BLaER1 (cell line): ENCODE measurements at regions not wholly inside any gene's neighbourhood (a gene's known extent, or its start where the extent isn't known, plus 50 kb on each side); places are given as distances from the start of the nearest gene placed in this dataset.

Experiments used
- H3K27ac ChIP-seq: shearing (Covaris generic); formaldehyde crosslinking; 2 replicates; pipeline ENCODE4 v1.8.1; 2022
- H3K27me3 ChIP-seq: shearing (Covaris generic); formaldehyde crosslinking; 2 replicates; pipeline ENCODE4 v1.8.1; 2022
- H3K36me3 ChIP-seq: shearing (Covaris generic); formaldehyde crosslinking; 2 replicates; pipeline ENCODE4 v1.8.1; 2022
- H3K4me1 ChIP-seq: shearing (Covaris generic); formaldehyde crosslinking; 2 replicates; pipeline ENCODE4 v1.8.1; 2022
- H3K4me2 ChIP-seq: shearing (Covaris generic); formaldehyde crosslinking; 2 replicates; pipeline ENCODE4 v1.8.1; 2022
- H3K4me3 ChIP-seq: shearing (Covaris generic); formaldehyde crosslinking; 2 replicates; pipeline ENCODE4 v1.8.1; 2022
- H3K9ac ChIP-seq: shearing (Covaris generic); formaldehyde crosslinking; 2 replicates; pipeline ENCODE4 v1.8.1; 2022
- H3K9me3 ChIP-seq: shearing (Covaris generic); formaldehyde crosslinking; 2 replicates; pipeline ENCODE4 v1.8.1; 2022
- H4K20me1 ChIP-seq: shearing (Covaris generic); formaldehyde crosslinking; 2 replicates; pipeline ENCODE4 v1.8.1; 2022
- Cebpa-rat ChIP-seq: shearing (Covaris generic); IDR thresholded peaks from 2 replicates; pipeline ENCODE4 v1.8.1; 2022

DNA sequence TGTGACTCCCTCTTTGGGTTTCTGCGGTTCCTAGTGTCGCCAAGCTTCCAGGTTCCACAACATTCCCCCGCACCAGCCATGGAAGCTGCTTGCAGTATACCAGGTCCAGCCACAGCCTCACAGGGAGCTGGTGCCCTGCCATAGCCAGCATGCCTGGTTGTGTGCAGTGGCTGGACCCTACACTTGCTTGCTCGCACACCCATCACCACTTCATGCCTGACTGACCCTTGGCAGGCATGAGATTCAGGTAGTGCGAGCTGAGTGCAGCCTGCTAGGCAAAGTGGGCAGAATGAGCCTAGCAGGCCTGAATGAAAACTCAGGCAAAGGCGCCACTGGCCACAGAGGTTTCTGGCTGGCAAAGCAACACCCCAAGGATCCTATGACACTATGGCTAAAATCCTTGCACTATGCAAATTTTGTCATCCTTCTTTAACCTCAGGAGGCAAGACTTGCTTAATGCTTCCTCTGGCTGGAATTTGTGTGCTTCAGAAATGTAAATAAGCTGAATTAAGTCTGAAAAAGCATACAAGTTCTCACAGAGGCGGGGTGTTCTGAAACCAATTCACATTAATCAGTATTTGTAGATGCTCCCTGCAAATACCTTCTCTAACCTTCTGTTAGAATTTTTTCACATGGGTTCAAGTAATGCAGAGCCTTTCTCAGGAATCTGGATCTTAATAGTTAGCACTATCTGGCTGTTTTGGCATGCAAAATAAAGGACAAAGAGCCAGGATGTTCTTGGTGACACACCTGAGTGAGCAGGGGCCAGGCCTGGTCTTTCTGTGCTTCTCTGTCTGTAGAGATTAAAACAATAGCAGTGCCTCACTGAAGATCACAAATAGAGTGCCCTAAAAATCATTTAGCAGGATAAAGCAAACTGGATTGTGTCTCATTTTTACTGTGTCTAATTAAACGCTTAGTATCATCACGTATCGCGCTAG is 256.9 kb downstream of the GPATCH2 start:
- Histone ChIP-seq H3K9ac (no peak overlapping the region), H3K4me2 (no peak overlapping the region), H4K20me1 (no peaks in the 10 kb centered on the region), H3K4me3 (no peak overlapping the region), H3K36me3 (no peaks in the 10 kb centered on the region), H3K27ac (no peak overlapping the region), H3K27me3 (no peaks in the 10 kb centered on the region), H3K4me1 (no peaks in the 10 kb centered on the region), H3K9me3 (peaks cover 34% of the 10 kb centered on the region)
- no peak for TF ChIP-seq Cebpa-rat

DNA sequence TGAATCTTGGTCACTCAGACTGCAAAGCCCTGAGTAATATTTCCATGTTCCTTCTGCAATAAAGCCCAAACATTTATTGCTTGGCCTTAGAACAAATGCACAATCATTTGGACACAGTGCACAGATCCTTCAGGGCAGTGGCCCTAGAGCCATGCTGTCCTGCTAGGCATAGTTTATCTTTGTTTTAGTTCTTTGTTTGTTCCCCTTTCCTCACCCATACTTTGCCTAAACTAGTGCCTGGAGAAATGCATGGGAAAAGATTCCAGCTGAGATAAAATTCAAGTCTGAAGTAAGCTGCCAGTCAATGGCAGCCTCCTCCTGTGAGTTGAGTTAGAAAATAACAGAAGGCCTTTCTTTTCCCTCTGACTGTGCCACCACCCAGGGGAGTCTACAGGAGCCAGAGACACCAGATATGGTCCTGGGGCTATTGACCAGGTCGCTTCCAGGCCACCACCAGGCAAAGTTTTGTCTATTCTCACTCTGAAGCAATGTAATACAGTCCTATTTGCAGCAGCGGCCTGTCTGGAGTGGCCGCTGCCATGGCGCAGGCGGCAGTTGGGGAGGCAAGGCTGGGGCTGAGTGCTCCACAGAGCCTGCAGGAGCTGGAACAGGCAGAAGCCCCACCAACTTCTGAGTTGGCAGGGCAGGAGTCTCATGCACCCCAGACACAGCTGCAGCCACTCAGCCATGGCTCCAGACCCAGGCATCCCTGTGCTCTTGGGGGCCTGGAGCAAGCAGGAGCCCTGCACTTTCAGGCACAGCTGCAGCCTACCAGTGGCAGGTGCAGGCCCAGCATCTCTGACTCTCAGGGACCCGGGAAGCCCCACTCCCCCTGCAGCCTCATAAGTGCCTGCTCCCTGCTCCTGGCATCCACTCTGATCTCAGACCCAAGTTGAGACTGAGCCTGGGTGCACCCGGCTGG is 258.6 kb downstream of the GPATCH2 start:
- H3K27ac ChIP-seq = no peak overlapping the region
- H3K9me3 ChIP-seq = peaks cover 26% of the 10 kb centered on the region
- H3K4me2 ChIP-seq = no peak overlapping the region
- H3K27me3 ChIP-seq = no peaks in the 10 kb centered on the region
- no peaks in the 10 kb centered on the region for H4K20me1 ChIP-seq
- no peaks in the 10 kb centered on the region for H3K4me1 ChIP-seq
- H3K4me3 ChIP-seq = no peak overlapping the region
- no peak overlapping the region for H3K9ac ChIP-seq
- no peaks in the 10 kb centered on the region for H3K36me3 ChIP-seq
- no peak for TF ChIP-seq Cebpa-rat

DNA sequence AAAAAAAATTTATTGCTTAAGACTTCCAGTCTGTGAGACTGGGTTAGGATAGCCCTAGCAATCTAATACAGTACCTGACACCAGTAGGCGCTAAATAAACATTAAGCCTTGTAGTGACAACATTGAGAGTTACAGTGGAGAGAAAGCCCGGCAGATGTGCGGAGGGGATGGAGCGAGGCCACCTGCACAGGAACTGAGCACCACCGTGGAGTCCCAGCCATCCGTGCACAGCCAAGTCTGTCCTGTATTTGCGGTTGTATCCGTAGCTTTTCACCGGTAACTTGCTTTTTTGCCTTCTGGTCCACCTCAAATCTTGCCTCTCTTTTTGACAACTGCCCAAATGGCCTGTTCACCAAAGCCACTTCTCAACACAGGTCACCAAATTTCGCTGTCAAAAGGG is 260.1 kb downstream of the GPATCH2 start:
- no peak overlapping the region for H3K4me2 ChIP-seq
- H3K36me3 ChIP-seq = no peaks in the 10 kb centered on the region
- H3K4me1 ChIP-seq = no peaks in the 10 kb centered on the region
- H4K20me1 ChIP-seq = no peaks in the 10 kb centered on the region
- H3K9ac ChIP-seq = no peak overlapping the region
- no peak overlapping the region for H3K27ac ChIP-seq
- peaks cover 17% of the 10 kb centered on the region for H3K9me3 ChIP-seq
- no peaks in the 10 kb centered on the region for H3K27me3 ChIP-seq
- no peak for TF ChIP-seq Cebpa-rat
- H3K4me3 ChIP-seq = no peak overlapping the region

DNA sequence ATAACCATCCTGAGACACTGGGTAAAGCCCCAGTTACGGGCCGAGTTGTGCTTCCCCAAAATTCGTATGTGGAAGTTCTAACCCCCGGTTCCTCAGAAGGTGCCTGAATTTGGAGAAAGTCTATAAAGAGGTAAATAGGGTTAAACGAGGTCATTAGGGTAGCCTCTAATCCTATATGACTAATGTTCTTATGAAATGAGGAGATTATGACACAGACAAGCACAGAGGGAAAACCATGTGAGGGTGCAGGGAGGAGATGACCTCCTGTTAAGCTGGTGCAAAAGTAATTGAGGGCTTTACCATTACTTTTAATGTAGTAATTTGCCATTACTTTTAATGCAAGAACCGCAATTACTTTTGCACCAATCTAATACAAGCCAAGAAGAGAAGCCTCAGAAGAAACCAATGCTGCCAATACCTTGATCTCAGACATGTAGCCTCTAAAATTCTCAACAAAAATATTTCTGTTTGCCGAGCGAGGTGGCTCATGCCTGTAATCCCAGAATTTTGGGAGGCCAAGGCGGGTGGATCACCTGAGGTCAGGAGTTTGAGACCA is 260.8 kb downstream of the GPATCH2 start:
- no peak overlapping the region for H3K4me3 ChIP-seq
- H3K27ac ChIP-seq = no peak overlapping the region
- H3K4me1 ChIP-seq = no peaks in the 10 kb centered on the region
- H3K9me3 ChIP-seq = peaks cover 17% of the 10 kb centered on the region
- H4K20me1 ChIP-seq = no peaks in the 10 kb centered on the region
- H3K27me3 ChIP-seq = no peaks in the 10 kb centered on the region
- H3K36me3 ChIP-seq = no peaks in the 10 kb centered on the region
- no peak overlapping the region for H3K9ac ChIP-seq
- H3K4me2 ChIP-seq = no peak overlapping the region
- TF ChIP-seq Cebpa-rat = no peak

DNA sequence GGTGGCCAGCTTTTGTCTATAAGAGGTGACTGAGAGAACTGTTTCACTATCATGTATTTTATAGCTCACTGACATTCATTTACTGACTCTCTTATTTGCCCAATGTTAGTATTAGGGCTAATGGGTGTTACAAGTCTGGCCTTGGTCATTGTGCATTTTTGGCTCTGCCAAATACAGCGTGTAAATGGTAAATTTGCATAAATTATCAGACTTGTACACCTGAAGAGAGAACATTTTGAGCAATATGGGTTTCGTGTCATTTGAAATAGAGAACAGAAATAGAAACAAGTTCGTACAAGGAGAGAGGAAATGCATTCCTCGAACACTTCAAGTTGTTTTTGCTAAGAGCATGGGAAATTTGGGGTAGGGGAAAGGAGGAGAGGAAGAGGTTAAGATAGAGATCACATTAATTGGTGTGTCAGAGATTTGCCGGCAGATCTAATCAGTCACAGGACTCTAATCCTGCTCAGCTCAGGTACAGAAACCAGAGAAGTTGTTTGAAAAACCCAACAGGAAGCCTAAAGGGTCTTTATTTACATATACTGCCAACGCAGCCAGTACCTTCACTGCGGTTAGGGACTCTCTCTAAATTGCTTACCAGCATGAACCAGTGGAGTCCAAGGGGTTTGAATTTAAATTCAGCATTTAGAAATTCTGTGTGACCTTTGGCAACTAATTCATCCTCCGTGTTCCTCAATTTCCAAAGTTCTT is 261.5 kb downstream of the GPATCH2 start:
- no peak overlapping the region for H3K27ac ChIP-seq

DNA sequence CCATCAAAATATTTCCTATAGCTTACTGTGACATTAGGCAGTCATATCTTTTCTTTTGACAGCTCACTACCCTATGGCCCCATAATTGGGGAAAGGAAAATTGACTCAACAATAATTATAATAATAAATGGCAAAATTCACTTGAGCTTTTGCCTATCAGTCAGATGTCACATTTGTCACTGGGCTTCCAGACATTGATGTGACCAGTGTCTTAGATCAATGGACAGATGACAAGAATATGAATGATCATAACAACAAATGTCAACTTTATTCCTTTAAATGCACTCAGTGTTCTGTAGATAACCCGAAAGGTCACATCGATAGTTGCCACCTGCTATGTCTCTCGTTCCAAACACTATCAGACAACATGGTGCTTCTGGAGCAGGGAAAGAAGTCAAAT is 266.7 kb downstream of the GPATCH2 start:
- Histone ChIP-seq H3K4me2 (no peak overlapping the region), H3K27ac (no peak overlapping the region), H3K4me1 (no peaks in the 10 kb centered on the region), H3K4me3 (no peak overlapping the region), H3K9ac (no peak overlapping the region), H3K9me3 (no peaks in the 10 kb centered on the region), H4K20me1 (no peaks in the 10 kb centered on the region), H3K36me3 (no peaks in the 10 kb centered on the region), H3K27me3 (no peaks in the 10 kb centered on the region)
- no peak for TF ChIP-seq Cebpa-rat

More for the DNA sequence above, 261.5 kb downstream of the GPATCH2 start:
- Histone ChIP-seq H3K9ac (no peak overlapping the region), H3K27me3 (no peaks in the 10 kb centered on the region), H4K20me1 (no peaks in the 10 kb centered on the region), H3K36me3 (no peaks in the 10 kb centered on the region), H3K4me1 (no peaks in the 10 kb centered on the region), H3K4me3 (no peak overlapping the region), H3K9me3 (peaks cover 17% of the 10 kb centered on the region), H3K4me2 (no peak overlapping the region)
- no peak for TF ChIP-seq Cebpa-rat

DNA sequence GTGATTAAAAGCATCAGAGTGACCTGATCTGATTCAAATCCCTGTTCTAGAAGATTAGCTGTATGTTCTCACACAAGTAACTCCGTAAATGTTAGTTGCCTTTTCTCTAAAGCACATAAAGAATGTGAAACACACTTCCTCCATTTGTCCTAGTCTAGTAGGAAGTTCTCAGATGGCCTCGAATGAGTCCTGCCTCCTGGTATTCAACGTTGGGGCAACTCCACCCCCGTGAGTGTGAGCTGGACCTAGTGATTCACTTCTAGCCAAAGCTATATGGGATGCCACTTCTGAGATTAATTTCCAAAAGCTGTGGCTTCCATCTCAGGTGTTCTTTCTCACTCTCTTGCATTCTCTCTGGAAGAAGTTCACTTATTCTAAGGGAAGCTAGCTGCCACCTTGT is 267.6 kb downstream of the GPATCH2 start:
- no peak overlapping the region for H3K9ac ChIP-seq
- no peak overlapping the region for H3K27ac ChIP-seq
- no peaks in the 10 kb centered on the region for H4K20me1 ChIP-seq
- no peaks in the 10 kb centered on the region for H3K9me3 ChIP-seq
- H3K27me3 ChIP-seq = no peaks in the 10 kb centered on the region
- H3K36me3 ChIP-seq = no peaks in the 10 kb centered on the region
- no peaks in the 10 kb centered on the region for H3K4me1 ChIP-seq
- TF ChIP-seq Cebpa-rat = no peak
- no peak overlapping the region for H3K4me2 ChIP-seq
- no peak overlapping the region for H3K4me3 ChIP-seq

DNA sequence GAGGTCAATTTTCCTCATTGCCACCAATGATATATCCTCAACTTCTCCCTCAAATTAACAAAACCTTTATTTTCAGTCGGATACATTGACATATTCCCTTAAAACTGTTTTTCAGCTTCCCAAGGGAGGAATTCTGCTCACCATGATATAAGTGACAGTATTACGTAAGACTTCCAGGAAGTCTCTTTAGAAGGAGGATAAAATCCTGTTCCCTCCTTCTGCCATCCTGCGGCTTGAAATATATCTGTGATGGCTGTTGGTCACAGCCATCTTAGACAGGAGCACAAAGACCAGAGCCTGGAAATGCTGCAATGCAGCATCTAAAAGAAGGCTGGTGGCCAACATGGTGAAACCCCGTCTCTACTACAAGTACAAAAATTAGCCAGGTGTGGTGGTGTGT is 270.4 kb downstream of the GPATCH2 start:
- TF ChIP-seq Cebpa-rat = peak; percentile 43; the same call in 1 of the 2 replicates
- Histone ChIP-seq H3K4me3 (no peak overlapping the region), H3K9me3 (no peaks in the 10 kb centered on the region), H4K20me1 (no peaks in the 10 kb centered on the region), H3K4me1 (no peaks in the 10 kb centered on the region), H3K9ac (no peak overlapping the region), H3K27me3 (no peaks in the 10 kb centered on the region), H3K36me3 (no peaks in the 10 kb centered on the region), H3K27ac (no peak overlapping the region), H3K4me2 (no peak overlapping the region)

DNA sequence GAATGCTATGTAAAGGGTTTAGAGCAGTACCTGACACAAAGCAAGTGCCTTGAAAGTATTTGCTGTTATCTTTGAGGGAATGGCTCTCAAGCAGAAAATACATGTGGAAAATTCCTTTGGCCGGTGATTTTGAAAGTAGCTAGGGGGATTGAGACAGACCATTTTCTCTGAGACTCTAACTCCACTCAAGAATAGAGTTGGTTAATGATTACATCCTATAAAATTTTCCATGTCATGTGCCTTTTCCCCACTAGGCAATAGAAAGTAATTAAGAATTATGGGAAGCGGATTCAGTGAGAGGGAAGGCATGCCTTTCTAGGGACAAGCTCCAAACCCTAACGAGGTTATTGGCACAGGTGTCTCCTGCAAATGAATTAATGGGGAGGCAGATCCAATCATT is 276.0 kb downstream of the GPATCH2 start:
- Histone ChIP-seq H3K4me1 (no peaks in the 10 kb centered on the region), H3K4me3 (no peak overlapping the region), H3K27ac (no peak overlapping the region), H3K9ac (no peak overlapping the region), H3K9me3 (no peaks in the 10 kb centered on the region), H3K36me3 (no peaks in the 10 kb centered on the region), H3K27me3 (no peaks in the 10 kb centered on the region), H3K4me2 (no peak overlapping the region), H4K20me1 (no peaks in the 10 kb centered on the region)
- TF ChIP-seq Cebpa-rat = no peak
